ENCODE measurements at regions not wholly inside any gene's neighbourhood (a gene's known extent, or its start where the extent isn't known, plus 50 kb on each side); places are given as distances from the start of the nearest gene placed in this dataset.
"Not testable (repeated sequence)": the region's sequence is repeated elsewhere in the genome, so short reads cannot be mapped to it uniquely, and the experiment has no call there.

DNA sequence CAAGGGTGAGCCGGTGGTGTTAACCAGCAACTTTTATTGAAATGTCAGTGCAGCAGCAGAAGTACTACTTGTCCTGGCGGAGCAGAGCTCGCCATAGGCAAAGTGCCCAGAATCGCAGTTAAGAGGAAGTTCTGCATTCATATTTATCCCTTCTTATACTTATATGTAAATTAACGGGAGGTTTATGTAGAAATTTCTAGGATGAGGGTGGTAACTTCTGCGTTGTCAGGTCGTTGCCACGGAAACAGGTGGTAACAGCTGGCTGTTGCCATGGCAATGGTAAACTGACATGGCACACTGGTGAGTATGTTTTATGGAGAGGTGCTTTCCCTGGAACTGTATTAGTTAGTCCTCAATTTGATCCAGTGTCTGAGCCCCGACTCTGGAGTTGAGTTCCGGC lies 2494.9 kb upstream of the PCDH20 start:
- no peak for DNase-seq (ENCODE audit: low read depth)

DNA sequence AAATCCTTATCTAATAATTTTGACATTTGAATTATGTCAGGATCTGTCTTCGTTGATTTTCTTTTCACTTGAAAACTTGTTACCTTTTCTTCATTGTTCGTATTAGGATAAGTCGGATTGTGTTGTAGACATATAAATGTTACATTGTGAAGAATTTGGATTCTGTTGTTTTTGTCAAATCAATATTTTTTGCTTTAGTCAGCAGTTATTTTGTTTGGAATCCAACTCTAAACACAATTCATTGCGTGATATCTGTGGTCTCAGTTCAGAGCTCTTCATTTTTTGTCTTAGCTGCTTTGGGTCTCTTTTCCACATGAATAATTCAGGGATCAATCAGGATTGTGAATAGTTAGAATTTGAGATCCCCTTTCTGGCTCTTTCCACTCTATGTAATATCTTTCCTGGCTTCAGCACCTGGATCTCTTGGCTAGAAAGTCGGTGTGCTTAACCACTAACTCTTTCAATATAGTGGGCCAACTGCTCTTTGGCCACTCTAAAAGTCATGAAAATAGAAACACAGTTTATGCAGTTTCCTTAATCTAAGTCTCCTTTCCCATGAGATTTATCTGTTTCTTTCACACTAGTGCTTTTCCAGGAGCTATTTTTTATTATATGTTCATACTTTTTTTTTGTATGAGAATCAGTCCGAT lies 2494.2 kb upstream of the PCDH20 start:
- no peak for DNase-seq (ENCODE audit: low read depth)

DNA sequence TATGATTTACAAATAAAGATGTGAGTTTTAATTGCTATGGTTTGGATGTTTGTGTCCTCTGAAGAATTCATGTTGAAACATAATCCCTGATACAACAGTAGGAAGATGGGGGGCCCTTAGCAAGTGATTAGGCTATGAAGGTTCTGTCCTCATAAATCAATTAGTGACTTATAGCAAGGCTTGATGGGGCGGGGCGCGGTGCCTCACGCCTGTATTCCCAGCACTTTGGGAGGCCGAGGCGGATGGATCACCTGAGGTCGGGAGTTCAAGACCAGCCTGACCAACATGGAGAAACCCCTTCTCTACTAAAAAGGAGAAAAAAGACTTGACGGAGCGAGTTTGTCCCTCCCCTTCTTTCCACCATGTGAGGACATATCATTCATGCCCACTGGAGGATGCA lies 2486.5 kb upstream of the PCDH20 start:
- no peak for DNase-seq (ENCODE audit: low read depth)

DNA sequence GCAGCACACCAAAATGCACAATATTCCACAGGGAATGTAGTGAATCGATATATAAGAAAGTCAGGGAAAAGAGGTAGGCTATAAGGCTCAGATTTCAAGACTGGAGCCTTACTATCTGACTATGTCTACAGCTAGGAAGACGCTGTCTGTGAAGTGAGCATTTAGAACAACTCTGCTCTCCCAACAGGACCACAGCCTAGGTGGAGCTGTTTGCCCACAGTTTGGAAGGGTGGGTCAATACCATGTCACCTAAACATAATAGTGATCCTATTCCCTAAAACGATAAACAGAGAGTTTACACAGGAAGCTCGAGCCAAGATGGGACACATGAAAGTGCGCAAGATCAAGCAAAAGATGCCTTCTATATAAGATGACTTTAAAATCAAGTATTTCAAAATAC lies 2486.0 kb upstream of the PCDH20 start:
- DNase-seq (ENCODE audit: low read depth) = no peak

DNA sequence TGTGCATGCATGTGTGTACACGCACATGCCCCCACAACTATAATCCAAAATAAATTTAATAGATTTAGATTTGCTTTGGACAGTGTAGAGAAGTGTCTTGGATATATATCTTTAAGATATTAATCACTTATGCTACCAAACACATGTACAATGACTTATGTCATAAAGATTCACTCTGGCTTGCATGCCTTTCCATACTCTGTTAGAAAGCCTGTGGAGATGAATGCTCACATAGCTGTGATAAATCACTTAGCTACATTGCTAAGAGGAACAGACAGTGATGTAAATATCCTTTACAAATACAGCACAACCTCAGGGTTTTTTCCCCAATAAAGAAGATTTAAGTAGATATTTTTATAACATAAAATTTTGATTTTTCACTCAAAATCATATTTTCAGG lies 2484.8 kb upstream of the PCDH20 start:
- no peak for DNase-seq (ENCODE audit: low read depth)

DNA sequence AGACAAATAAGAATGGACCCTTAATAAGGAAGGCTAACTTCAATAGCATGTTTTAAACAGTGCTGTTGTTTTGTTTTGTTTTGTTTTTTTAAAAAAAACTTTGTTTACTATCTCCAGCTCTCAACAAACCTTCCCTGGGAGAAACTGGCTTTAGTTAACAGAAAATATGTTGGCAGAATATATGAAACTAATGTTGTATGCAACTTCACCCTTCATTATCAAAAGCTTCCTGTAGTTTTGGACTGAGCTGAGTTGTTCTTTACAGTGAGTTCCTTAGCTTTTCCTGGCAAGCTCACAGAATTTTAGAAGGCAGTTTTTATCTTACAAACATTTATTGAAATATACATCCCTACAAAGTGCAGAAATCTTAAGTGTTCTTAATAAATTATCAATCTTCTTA lies 2480.7 kb upstream of the PCDH20 start:
- DNase-seq (ENCODE audit: low read depth) = no peak

DNA sequence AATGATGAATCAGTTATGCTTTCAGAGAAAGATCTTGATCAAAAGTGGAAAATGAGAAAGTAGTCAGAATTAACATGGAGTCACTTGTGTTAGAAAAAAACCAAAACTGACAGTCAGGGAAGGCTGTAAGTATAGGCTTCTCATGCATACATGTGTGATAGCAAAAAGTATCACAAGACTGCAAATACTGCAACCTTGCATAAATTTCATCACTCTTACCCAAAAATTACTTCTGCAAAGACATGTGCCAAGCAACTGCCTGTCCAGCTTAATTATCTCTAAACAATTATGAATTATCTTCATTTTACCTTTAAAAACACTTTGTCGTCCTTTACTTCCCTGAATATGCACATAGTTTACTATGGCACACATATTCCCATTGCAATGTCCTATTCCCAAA lies 2466.4 kb upstream of the PCDH20 start:
- no peak for DNase-seq (ENCODE audit: low read depth)

DNA sequence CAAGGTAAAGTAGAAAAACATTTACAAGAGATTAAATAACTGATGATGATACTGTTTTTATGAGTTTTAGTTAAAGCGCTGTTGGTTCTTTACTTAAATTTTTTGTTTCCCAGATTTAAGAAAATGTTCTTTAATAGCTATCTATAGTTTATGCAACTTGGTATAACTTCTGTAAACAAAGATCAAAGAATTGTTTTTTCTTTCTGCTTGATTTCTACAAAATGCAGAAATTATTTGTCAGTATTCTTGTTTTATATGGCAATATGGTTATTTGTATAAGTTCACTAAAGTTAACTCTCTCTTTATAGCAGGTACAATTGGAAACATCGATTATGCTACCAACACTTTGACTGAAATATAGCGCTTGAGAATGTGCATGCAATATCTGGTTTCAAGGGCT lies 2465.1 kb upstream of the PCDH20 start:
- no peak for DNase-seq (ENCODE audit: low read depth)

DNA sequence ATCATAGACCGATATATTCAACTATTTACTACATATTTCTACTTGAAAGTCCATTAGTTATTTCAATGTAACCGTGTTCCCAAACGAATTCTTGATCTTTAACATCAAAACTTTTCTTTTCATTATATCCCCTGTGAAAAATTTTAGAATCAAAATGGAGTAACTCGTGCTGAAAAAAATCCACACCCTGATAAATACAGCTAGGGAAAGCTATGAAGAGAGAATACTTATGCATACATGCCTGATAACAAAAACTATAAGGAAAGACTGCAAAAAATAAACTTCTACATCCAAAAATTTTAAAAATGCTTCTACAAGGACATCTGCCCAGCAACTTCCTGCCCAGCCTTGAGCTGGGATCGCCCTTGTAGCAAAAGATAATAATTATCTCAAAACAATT lies 2458.3 kb upstream of the PCDH20 start:
- DNase-seq (ENCODE audit: low read depth) = no peak

DNA sequence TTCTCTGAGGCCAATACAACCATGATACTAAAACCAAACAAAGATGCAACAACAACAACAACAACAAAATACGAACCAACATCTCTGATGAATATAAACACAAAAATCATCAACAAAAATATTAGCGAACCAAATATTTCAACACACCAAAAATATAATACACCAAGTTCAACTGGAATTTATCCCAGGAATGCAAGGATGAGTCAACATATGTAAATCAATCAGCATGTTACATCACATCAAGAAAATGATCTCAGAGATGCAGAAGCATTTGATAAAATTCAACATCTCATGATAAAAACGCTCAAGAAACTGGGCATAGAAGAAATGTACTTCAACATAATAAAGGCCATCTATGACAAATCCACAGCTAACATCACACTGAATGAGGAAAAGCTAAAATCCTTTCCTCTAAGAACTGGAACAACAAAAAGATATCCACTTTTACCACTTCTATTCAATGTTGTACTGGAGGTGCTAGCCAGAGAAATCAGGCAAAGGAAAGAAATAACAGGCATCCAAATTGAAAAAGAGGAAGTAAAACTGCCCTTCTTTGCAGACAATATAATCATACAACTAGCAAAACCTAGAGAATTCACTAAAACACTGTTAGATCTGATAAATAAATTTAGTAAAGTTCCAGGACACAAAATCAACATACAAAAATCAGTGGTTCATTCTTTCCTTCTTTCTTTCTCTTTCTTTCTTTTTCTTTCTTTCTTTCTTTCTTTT lies 2448.7 kb upstream of the PCDH20 start:
- DNase-seq (ENCODE audit: low read depth) = no peak

DNA sequence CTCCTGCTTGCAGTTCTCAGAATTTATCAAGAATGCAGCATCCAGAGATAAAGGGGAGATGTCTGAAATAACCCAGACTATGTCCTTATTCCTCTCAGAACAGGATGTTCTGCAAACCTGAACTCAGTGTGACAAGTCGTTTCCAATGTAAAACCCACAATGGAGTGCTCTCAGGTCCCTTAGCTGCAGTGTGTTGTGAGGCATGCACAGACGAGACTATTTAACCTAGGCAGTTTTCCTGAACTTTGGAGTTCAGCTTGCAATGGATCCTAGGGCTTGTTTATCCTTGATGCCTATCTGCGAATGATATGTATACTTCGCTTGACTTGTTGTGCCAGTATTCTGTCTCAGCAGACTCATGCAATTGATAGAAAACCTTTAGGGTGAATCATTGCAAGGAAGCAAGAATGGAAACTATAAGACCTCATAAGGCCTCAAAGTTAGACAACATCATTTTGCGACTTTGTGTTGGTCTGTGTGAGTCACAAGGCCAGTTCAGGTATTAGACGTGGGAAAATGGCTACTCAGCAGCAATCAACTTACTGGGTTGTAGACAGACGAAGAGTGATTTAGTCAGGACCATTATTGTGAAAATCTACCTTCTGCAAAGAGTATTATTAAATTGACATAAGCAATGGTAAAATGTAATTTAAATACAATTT lies 2439.9 kb upstream of the PCDH20 start:
- no peak for DNase-seq (ENCODE audit: low read depth)

DNA sequence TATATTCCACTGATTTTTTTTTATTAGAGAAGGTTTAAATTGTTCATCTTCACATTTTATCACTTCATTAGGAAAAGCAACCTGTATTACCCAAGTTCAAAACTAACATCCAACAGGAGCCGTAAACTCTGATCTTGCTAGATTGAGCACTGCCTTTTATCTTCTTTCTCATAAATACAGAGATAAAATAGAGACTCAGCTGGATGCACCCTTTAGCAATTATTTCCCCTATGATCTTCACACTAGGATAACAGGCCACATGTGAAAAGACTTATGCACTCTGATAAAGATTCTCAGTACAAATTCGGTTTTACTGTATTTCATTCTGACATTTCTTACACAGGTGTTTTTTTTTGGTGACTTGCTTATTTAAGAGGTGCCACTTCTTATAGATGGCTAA lies 2438.2 kb upstream of the PCDH20 start:
- DNase-seq (ENCODE audit: low read depth) = no peak

DNA sequence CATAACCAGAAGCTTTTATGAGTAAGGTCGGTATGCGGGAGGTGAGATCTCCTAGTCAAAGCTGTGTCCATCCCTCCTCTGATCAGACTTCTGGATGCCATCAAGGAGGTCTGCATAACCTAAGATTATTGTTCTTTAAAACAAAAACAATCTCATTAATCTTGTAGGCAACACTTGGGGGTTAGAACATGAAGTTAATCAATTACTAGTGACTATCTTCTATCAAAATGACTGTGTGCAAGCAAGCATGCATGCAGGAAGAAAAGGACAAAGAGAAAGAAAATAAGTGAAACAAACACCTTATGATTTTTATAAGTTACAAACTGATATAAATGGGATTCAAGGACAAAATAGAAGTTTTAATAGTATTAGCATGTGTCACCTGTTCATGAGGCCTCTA lies 2435.9 kb upstream of the PCDH20 start:
- DNase-seq (ENCODE audit: low read depth) = no peak

DNA sequence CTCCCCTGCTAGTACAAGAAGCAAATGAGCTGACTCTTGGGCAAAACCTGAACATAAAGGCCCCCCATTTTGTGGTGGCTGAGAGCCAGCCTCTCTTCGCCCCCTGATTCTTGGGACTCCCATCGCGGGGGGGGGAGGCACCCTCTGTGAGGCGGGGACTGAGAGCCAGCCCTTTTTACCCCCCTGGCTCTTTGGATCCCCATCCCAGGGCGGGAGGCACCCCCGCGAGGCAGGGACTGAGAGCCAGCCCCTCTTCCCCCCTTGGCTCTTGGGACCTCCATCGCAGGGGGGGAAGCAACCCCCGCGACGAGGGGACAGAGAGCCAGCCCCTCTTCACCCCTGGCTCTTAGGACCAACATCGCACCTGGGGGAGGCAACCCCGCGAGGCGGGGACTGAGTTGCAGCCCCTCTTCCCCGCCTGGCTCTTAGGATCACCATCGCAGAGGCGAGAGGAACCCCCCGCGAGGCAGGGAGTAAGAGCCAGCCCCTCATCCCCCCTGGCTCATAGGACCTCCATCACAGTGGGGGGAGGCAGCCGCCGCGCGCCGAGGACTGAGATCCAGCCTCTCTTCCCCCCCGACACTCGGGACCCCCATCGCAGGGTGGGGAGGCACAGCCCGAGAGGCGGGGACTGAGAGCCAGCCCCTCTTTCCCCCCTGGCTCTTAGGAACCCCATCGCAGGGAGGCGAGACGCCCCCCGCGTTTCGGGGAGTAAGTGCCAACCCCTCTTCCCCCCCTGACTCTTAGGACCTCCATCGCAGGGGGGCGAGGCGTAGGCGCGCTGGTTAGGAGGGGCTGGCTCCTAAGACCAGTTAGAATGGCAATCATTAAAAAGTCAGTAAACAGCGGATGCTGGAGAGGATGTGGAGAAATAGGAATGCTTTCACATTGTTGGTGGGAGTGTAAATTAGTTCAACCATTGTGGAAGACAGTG lies 2428.4 kb upstream of the PCDH20 start:
- no peak for DNase-seq (ENCODE audit: low read depth)

DNA sequence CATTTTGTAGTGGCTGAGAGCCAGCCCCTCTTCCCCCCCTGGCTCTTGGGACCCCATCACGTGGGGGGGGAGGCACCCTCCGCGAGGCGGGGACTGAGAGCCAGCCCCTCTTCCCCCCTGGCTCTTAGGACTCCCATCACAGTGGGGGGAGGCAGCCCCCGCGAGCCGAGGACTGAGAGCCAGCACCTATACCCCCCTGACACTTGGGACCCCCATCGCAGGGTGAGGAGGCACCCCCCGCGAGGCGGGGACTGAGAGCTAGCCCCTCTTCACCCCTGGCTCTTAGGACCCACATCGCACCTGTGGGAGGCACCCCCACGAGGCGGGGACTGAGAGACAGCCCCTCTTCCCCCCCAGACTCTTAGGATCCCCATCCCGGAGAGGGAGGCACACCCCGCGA lies 2426.5 kb upstream of the PCDH20 start:
- DNase-seq (ENCODE audit: low read depth) = no peak

DNA sequence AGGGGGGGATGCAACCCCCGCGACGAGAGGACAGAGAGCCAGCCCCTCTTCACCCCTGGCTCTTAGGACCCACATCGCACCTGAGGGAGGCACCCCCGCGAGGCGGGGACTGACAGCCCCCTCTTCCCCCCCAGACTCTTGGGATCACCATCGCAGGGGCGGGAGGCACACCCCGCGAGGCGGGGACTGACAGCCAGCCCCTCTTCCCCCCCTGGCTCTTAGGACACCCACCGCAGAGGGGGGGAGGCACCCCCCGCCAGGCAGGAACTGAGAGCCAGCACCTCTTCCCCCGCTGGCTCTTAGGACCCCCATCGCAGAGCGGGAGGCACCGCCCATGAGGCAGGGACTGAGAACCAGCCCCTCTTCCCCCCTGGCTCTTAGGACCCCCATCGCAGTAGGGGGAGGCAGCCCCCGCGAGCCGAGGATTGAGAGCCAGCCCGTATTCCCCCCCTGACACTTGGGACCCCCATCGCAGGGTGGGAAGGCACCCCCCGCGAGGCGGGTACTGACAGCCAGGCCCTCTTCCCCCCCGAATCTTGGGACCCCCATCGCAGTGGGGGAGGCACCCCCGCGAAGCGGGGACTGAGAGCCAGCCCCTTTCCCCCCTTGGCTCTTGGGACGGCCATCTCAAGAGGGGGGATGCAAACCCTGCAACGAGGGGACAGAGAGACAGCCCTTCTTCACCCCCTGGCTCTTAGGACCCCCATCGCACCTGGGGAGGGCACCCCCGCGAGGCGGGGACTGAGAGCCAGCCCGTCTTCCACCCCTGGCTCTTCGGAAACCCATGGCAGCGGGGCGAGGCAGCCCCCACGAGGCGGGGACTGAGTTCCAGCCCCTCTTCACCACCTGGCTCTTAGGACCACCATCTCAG lies 2425.1 kb upstream of the PCDH20 start:
- DNase-seq (ENCODE audit: low read depth) = no peak

DNA sequence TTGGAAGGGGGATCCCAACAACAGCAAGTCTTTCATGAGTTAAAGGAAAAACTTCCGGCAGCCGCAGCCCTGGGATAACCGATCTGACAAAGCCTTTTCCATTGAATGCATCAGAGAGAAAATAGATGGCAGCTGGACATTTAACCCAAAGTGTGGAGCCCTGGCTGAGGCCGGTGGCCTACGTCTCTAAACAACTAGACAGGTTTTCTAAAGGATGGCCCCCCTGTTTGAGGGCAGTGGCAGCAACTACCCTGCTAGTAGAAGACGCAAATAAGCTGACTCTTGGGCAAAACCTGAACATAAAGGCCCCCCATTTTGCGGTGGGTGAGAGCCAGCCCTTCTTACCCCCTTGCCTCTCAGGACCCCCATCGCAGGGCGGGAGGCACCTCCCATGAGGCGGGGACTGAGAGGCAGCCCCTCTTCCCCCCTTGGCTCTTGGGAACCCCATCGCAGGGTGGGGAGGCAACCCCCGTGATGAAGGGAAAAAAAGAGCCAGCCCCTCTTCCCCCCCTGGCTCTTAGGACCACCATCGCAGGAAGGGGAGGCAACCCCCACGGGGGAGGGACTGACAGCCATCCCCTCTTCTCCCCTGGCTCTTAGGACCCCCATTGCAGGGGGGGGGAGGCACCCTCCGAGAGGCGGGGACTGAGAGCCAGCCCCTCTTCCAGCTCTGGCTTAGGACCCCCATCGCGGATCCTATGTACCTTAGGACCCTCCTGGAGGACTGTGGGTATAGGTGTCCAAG lies 2422.9 kb upstream of the PCDH20 start:
- DNase-seq (ENCODE audit: low read depth) = no peak

DNA sequence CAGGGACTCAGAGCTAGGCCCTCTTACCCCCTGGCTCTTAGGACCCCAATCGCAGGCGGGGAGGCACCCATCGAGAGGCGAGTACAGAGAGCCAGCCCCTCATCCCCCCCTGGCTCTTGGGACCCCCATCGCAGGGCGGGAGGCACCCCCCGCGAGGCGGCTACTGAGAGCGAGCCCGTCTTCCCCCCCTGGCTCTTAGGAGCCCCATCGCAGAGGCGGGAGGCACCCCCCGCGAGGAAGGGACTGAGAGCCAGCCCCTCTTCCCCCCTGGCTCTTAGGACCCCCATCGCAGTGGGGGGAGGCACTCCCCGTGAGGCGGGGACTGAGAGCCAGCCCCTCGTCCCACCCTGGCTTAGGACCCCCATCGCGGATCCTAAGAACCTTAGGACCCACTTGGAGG lies 2422.1 kb upstream of the PCDH20 start:
- not testable (repeated sequence) for DNase-seq (ENCODE audit: low read depth)

DNA sequence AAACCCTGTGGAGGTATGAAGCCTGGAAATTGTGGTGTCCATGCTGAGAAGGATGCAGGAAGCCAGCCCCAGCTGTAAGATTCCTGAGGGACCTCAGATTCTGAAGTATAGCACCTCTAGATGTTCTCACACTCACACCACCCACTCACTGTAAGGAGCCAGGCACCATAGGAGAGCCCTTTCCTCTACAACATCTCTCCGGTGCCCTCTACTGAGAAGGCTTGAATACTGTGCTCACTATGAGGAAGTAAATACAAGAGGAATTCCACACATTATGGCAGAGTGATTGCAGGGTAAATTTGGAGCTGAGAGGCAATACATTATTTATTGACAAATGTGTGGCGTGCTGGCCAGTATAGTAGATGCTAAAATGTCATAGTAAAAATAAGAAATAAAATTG lies 2414.0 kb upstream of the PCDH20 start:
- not testable (repeated sequence) for DNase-seq (ENCODE audit: low read depth)

DNA sequence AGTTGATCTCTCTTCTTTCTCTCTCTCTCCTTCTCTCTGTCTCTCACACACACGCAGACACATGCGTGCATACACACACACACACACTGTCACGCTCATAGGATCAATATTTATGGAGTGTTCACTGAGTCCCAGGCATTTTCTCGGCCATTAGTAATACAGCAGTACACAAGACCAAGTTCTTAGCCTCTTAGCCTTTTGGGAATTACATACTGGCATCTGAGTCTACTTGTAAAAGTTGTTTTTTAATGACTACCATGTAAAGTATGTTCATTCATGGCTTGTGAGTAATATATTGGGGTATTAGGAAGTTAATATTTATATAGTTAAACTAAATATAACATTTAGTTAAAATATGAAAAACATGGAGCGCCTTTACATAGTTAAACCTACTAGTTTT lies 2406.1 kb upstream of the PCDH20 start:
- DNase-seq (ENCODE audit: low read depth) = not testable (repeated sequence)
